ENCODE measurements at regions not wholly inside any gene's neighbourhood (a gene's known extent, or its start where the extent isn't known, plus 50 kb on each side); places are given as distances from the start of the nearest gene placed in this dataset.

- no peaks in the 10 kb centered on the region for H3K36me3 ChIP-seq (ENCODE audit: control insufficient read depth in 1 of 2, insufficient read depth in 2 of 2, low read length in 1 of 2)
- intact Hi-C loops (cut with DNase I): no loop called here
- H3K4me1 ChIP-seq (ENCODE audit: control insufficient read depth in 1 of 2, insufficient read depth in 2 of 2, low read length in 2 of 2): no peaks in the 10 kb centered on the region
- no peaks in the 10 kb centered on the region for H3K9me3 ChIP-seq (ENCODE audit: control insufficient read depth, low read length)
- H3K4me3 ChIP-seq (ENCODE audit: low read length in 2 of 2): no peak overlapping the region
- H3K27me3 ChIP-seq (ENCODE audit: control insufficient read depth in 1 of 2, insufficient read depth in 2 of 2, low read length in 1 of 2): no peaks in the 10 kb centered on the region
- ATAC-seq (ENCODE audit: low FRiP score): no peak
- H3K27ac ChIP-seq (ENCODE audit: low read depth in 1 of 2, low read length in 2 of 2): no peak overlapping the region
- no peak for DNase-seq
Observed at GRCh38 chr4:43264730-43265129, 372.2 kb downstream of the GRXCR1 start.

GRCh38 chr4:43271946-43272345, 379.4 kb downstream of the GRXCR1 start:
- no peak for DNase-seq
- H3K4me1 ChIP-seq (ENCODE audit: control insufficient read depth in 1 of 2, insufficient read depth in 2 of 2, low read length in 2 of 2): no peaks in the 10 kb centered on the region
- 0 to 1% methylated on average over 1 of the region's 1 CpG for WGBS, 2 donors
- H3K27ac ChIP-seq (ENCODE audit: low read depth in 1 of 2, low read length in 2 of 2): no peak overlapping the region
- ATAC-seq (ENCODE audit: low FRiP score): no peak
- H3K9me3 ChIP-seq (ENCODE audit: control insufficient read depth, low read length): no peaks in the 10 kb centered on the region
- no peak overlapping the region for H3K4me3 ChIP-seq (ENCODE audit: low read length in 2 of 2)
- intact Hi-C loops (cut with DNase I): no loop called here
- no peaks in the 10 kb centered on the region for H3K27me3 ChIP-seq (ENCODE audit: control insufficient read depth in 1 of 2, insufficient read depth in 2 of 2, low read length in 1 of 2)
- H3K36me3 ChIP-seq (ENCODE audit: control insufficient read depth in 1 of 2, insufficient read depth in 2 of 2, low read length in 1 of 2): no peaks in the 10 kb centered on the region

- no peaks in the 10 kb centered on the region for H3K9me3 ChIP-seq (ENCODE audit: control insufficient read depth, low read length)
- DNase-seq: no peak
- H3K27me3 ChIP-seq (ENCODE audit: control insufficient read depth in 1 of 2, insufficient read depth in 2 of 2, low read length in 1 of 2): no peaks in the 10 kb centered on the region
- H3K4me3 ChIP-seq (ENCODE audit: low read length in 2 of 2): no peak overlapping the region
- intact Hi-C loops (cut with DNase I): loop anchor here in 1 of 2 donors (2.0 kb wide), 1 partner anchor 48 kb away; no protein-coding TSS in a partner anchor
- ATAC-seq (ENCODE audit: low FRiP score): no peak
- H3K4me1 ChIP-seq (ENCODE audit: control insufficient read depth in 1 of 2, insufficient read depth in 2 of 2, low read length in 2 of 2): no peaks in the 10 kb centered on the region
- 65 to 67% methylated on average over 2 of the region's 2 CpGs for WGBS, 2 donors
- no peaks in the 10 kb centered on the region for H3K36me3 ChIP-seq (ENCODE audit: control insufficient read depth in 1 of 2, insufficient read depth in 2 of 2, low read length in 1 of 2)
- H3K27ac ChIP-seq (ENCODE audit: low read depth in 1 of 2, low read length in 2 of 2): no peak overlapping the region
Observed at GRCh38 chr4:43274376-43274775, 381.9 kb downstream of the GRXCR1 start.

GRCh38 chr4:43275779-43276178, 383.3 kb downstream of the GRXCR1 start:
- Histone ChIP-seq H3K4me3 (ENCODE audit: low read length in 2 of 2) (no peak overlapping the region), H3K9me3 (ENCODE audit: control insufficient read depth, low read length) (no peaks in the 10 kb centered on the region), H3K36me3 (ENCODE audit: control insufficient read depth in 1 of 2, insufficient read depth in 2 of 2, low read length in 1 of 2) (no peaks in the 10 kb centered on the region), H3K27ac (ENCODE audit: low read depth in 1 of 2, low read length in 2 of 2) (no peak overlapping the region), H3K4me1 (ENCODE audit: control insufficient read depth in 1 of 2, insufficient read depth in 2 of 2, low read length in 2 of 2) (no peaks in the 10 kb centered on the region), H3K27me3 (ENCODE audit: control insufficient read depth in 1 of 2, insufficient read depth in 2 of 2, low read length in 1 of 2) (no peaks in the 10 kb centered on the region)
- DNase-seq (no peak), ATAC-seq (ENCODE audit: low FRiP score) (no peak)
- intact Hi-C loops (cut with DNase I): loop anchor here in 1 of 2 donors (2.0 kb wide), 1 partner anchor 49 kb away; no protein-coding TSS in a partner anchor
- 93% methylated on average over 1 of the region's 1 CpG for WGBS, 2 donors

- intact Hi-C loops (cut with DNase I): no loop called here
- no peak for DNase-seq
Observed at GRCh38 chr4:43276321-43276720, 383.8 kb downstream of the GRXCR1 start.

GRCh38 chr4:43277003-43277402, 384.5 kb downstream of the GRXCR1 start:
- DNase-seq (no peak), ATAC-seq (ENCODE audit: low FRiP score) (no peak)
- H3K27ac ChIP-seq (ENCODE audit: low read depth in 1 of 2, low read length in 2 of 2): no peak overlapping the region
- intact Hi-C loops (cut with DNase I): no loop called here
- H3K9me3 ChIP-seq (ENCODE audit: control insufficient read depth, low read length): no peaks in the 10 kb centered on the region
- H3K4me1 ChIP-seq (ENCODE audit: control insufficient read depth in 1 of 2, insufficient read depth in 2 of 2, low read length in 2 of 2): no peaks in the 10 kb centered on the region
- H3K4me3 ChIP-seq (ENCODE audit: low read length in 2 of 2): no peak overlapping the region
- H3K36me3 ChIP-seq (ENCODE audit: control insufficient read depth in 1 of 2, insufficient read depth in 2 of 2, low read length in 1 of 2): no peaks in the 10 kb centered on the region
- no peaks in the 10 kb centered on the region for H3K27me3 ChIP-seq (ENCODE audit: control insufficient read depth in 1 of 2, insufficient read depth in 2 of 2, low read length in 1 of 2)
- 80 to 89% methylated on average over 1 of the region's 1 CpG for WGBS, 2 donors

More at GRCh38 chr4:43276321-43276720, 383.8 kb downstream of the GRXCR1 start:
- no peak for ATAC-seq (ENCODE audit: low FRiP score)
- Histone ChIP-seq H3K4me1 (ENCODE audit: control insufficient read depth in 1 of 2, insufficient read depth in 2 of 2, low read length in 2 of 2) (no peaks in the 10 kb centered on the region), H3K36me3 (ENCODE audit: control insufficient read depth in 1 of 2, insufficient read depth in 2 of 2, low read length in 1 of 2) (no peaks in the 10 kb centered on the region), H3K9me3 (ENCODE audit: control insufficient read depth, low read length) (no peaks in the 10 kb centered on the region), H3K27ac (ENCODE audit: low read depth in 1 of 2, low read length in 2 of 2) (no peak overlapping the region), H3K27me3 (ENCODE audit: control insufficient read depth in 1 of 2, insufficient read depth in 2 of 2, low read length in 1 of 2) (no peaks in the 10 kb centered on the region), H3K4me3 (ENCODE audit: low read length in 2 of 2) (no peak overlapping the region)
- WGBS, 2 donors: 33 to 47% methylated on average over 1 of the region's 1 CpG

GRCh38 chr4:43282534-43282933, 390.0 kb downstream of the GRXCR1 start:
- DNase-seq (no peak), ATAC-seq (ENCODE audit: low FRiP score) (no peak)
- Histone ChIP-seq H3K4me3 (ENCODE audit: low read length in 2 of 2) (no peak overlapping the region), H3K27ac (ENCODE audit: low read depth in 1 of 2, low read length in 2 of 2) (no peak overlapping the region), H3K36me3 (ENCODE audit: control insufficient read depth in 1 of 2, insufficient read depth in 2 of 2, low read length in 1 of 2) (no peaks in the 10 kb centered on the region), H3K4me1 (ENCODE audit: control insufficient read depth in 1 of 2, insufficient read depth in 2 of 2, low read length in 2 of 2) (no peaks in the 10 kb centered on the region), H3K9me3 (ENCODE audit: control insufficient read depth, low read length) (no peaks in the 10 kb centered on the region), H3K27me3 (ENCODE audit: control insufficient read depth in 1 of 2, insufficient read depth in 2 of 2, low read length in 1 of 2) (no peaks in the 10 kb centered on the region)
- intact Hi-C loops (cut with DNase I): no loop called here
- 79 to 87% methylated on average over 1 of the region's 1 CpG for whole genome bisulfite sequencing, 2 donors

GRCh38 chr4:43286137-43286536, 393.6 kb downstream of the GRXCR1 start:
- WGBS, 2 donors: 34 to 91% methylated on average over 1 of the region's 1 CpG
- intact Hi-C loops (cut with DNase I): no loop called here
- Histone ChIP-seq H3K27ac (ENCODE audit: low read depth in 1 of 2, low read length in 2 of 2) (no peak overlapping the region), H3K36me3 (ENCODE audit: control insufficient read depth in 1 of 2, insufficient read depth in 2 of 2, low read length in 1 of 2) (no peaks in the 10 kb centered on the region), H3K27me3 (ENCODE audit: control insufficient read depth in 1 of 2, insufficient read depth in 2 of 2, low read length in 1 of 2) (no peaks in the 10 kb centered on the region), H3K4me3 (ENCODE audit: low read length in 2 of 2) (no peak overlapping the region), H3K9me3 (ENCODE audit: control insufficient read depth, low read length) (no peaks in the 10 kb centered on the region), H3K4me1 (ENCODE audit: control insufficient read depth in 1 of 2, insufficient read depth in 2 of 2, low read length in 2 of 2) (no peaks in the 10 kb centered on the region)
- no peak for ATAC-seq (ENCODE audit: low FRiP score)
- no peak for DNase-seq

- intact Hi-C loops (cut with DNase I): no loop called here
- no peak for ATAC-seq (ENCODE audit: low FRiP score)
- WGBS, 2 donors: 98% methylated on average over 2 of the region's 2 CpGs
Observed at GRCh38 chr4:43296946-43297528, 404.5 kb downstream of the GRXCR1 start.

More at GRCh38 chr4:43296946-43297528, 404.5 kb downstream of the GRXCR1 start:
- Histone ChIP-seq H3K36me3 (ENCODE audit: control insufficient read depth in 1 of 2, insufficient read depth in 2 of 2, low read length in 1 of 2) (no peaks in the 10 kb centered on the region), H3K27ac (ENCODE audit: low read depth in 1 of 2, low read length in 2 of 2) (no peak overlapping the region), H3K4me1 (ENCODE audit: control insufficient read depth in 1 of 2, insufficient read depth in 2 of 2, low read length in 2 of 2) (no peaks in the 10 kb centered on the region), H3K4me3 (ENCODE audit: low read length in 2 of 2) (no peak overlapping the region), H3K27me3 (ENCODE audit: control insufficient read depth in 1 of 2, insufficient read depth in 2 of 2, low read length in 1 of 2) (no peaks in the 10 kb centered on the region), H3K9me3 (ENCODE audit: control insufficient read depth, low read length) (no peaks in the 10 kb centered on the region)
- no peak for DNase-seq

Data from aorta (tissue), 5 donors.